Loucy (cell line): ENCODE measurements at regions not wholly inside any gene's neighbourhood (a gene's known extent, or its start where the extent isn't known, plus 50 kb on each side); places are given as distances from the start of the nearest gene placed in this dataset.

Experiments
- CTCF ChIP-seq: fragments of 200-600 bp; sonication (generic); conservative IDR thresholded peaks from 2 replicates; pipeline ENCODE4 v1.5.1; 2014; ENCODE audit warnings: mild to moderate bottlenecking, antibody characterized with exemption, low read length
- EZH2phosphoT487 ChIP-seq: fragments of 200-600 bp; IDR thresholded peaks from 2 replicates; pipeline ENCODE4 v1.6.1; 2018; ENCODE audit warnings: antibody characterized with exemption, mild to moderate bottlenecking, moderate library complexity, borderline replicate concordance

- no peak for TF ChIP-seq CTCF
- TF ChIP-seq EZH2phosphoT487, result no peak
These were observed 111.1 kb downstream of the PRLHR start for GRCh38 chr10:118484152-118484871.
